ENCODE measurements at regions not wholly inside any gene's neighbourhood (a gene's known extent, or its start where the extent isn't known, plus 50 kb on each side); places are given as distances from the start of the nearest gene placed in this dataset.

GRCh38 chr19:31589109-31589508 is 239.9 kb upstream of the TSHZ3 start:
- DNase-seq (ENCODE audit: low spot score in 2 of 2): peak in 1 of 2 donors; percentile 64
- no peak overlapping the region for H3K4me3 ChIP-seq (ENCODE audit: low read depth, poor library complexity, severe bottlenecking)
- 75 to 90% methylated on average over 7 of the region's 7 CpGs for WGBS, 2 donors
- intact Hi-C loops (cut with DNase I; ENCODE audit: low total_unique reads): no loop called here
- TF ChIP-seq CTCF (IDR thresholded peaks at IDR 0.05): no peak
- TF ChIP-seq POLR2A (IDR thresholded peaks at IDR 0.05): no peak

GRCh38 chr19:31591258-31591657 is 242.0 kb upstream of the TSHZ3 start:
- DNase-seq (ENCODE audit: low spot score in 2 of 2): peak in 1 of 2 donors; percentile 28
- WGBS, 2 donors: 82 to 96% methylated on average over 1 of the region's 1 CpG
- intact Hi-C loops (cut with DNase I; ENCODE audit: low total_unique reads): no loop called here
- TF ChIP-seq CTCF (IDR thresholded peaks at IDR 0.05) (no peak), POLR2A (IDR thresholded peaks at IDR 0.05) (no peak)
- H3K4me3 ChIP-seq (ENCODE audit: low read depth, poor library complexity, severe bottlenecking): no peak overlapping the region

- no peak overlapping the region for H3K4me3 ChIP-seq (ENCODE audit: low read depth, poor library complexity, severe bottlenecking)
- TF ChIP-seq CTCF (IDR thresholded peaks at IDR 0.05) (no peak), POLR2A (IDR thresholded peaks at IDR 0.05) (no peak)
- 91 to 92% methylated on average over 14 of the region's 14 CpGs for WGBS, 2 donors
- DNase-seq (ENCODE audit: low spot score in 2 of 2): peak in 1 of 2 donors; percentile 10
- intact Hi-C loops (cut with DNase I; ENCODE audit: low total_unique reads): no loop called here
Measured at GRCh38 chr19:31592456-31592855, 243.2 kb upstream of the TSHZ3 start.

GRCh38 chr19:31594701-31595100 is 245.5 kb upstream of the TSHZ3 start:
- no peak overlapping the region for H3K4me3 ChIP-seq (ENCODE audit: low read depth, poor library complexity, severe bottlenecking)
- 71 to 74% methylated on average over 6 of the region's 6 CpGs for WGBS, 2 donors
- intact Hi-C loops (cut with DNase I; ENCODE audit: low total_unique reads): no loop called here
- TF ChIP-seq CTCF (IDR thresholded peaks at IDR 0.05): no peak
- peak in 1 of 2 donors; percentile 23 for DNase-seq (ENCODE audit: low spot score in 2 of 2)

- intact Hi-C loops (cut with DNase I; ENCODE audit: low total_unique reads): no loop called here
- TF ChIP-seq POLR2A (IDR thresholded peaks at IDR 0.05) (no peak), CTCF (IDR thresholded peaks at IDR 0.05) (no peak)
- DNase-seq (ENCODE audit: low spot score in 2 of 2): peak in 1 of 2 donors; percentile 58
- 78 to 80% methylated on average over 4 of the region's 4 CpGs for WGBS, 2 donors
- no peak overlapping the region for H3K4me3 ChIP-seq (ENCODE audit: low read depth, poor library complexity, severe bottlenecking)
Measured at GRCh38 chr19:31595521-31595920, 246.3 kb upstream of the TSHZ3 start.

- 93 to 95% methylated on average over 8 of the region's 8 CpGs for WGBS, 2 donors
- H3K4me3 ChIP-seq (ENCODE audit: low read depth, poor library complexity, severe bottlenecking): no peak overlapping the region
- TF ChIP-seq POLR2A (IDR thresholded peaks at IDR 0.05): no peak
- TF ChIP-seq CTCF (IDR thresholded peaks at IDR 0.05): no peak
- intact Hi-C loops (cut with DNase I; ENCODE audit: low total_unique reads): no loop called here
- DNase-seq (ENCODE audit: low spot score in 2 of 2): no peak
Measured at GRCh38 chr19:31596751-31597150, 247.5 kb upstream of the TSHZ3 start.
